ENCODE measurements at regions not wholly inside any gene's neighbourhood (a gene's known extent, or its start where the extent isn't known, plus 50 kb on each side); places are given as distances from the start of the nearest gene placed in this dataset.
A peak's percentile ranks its signal among the peaks of the same experiment; 100 is the strongest.
"Not testable (repeated sequence)": the region's sequence is repeated elsewhere in the genome, so short reads cannot be mapped to it uniquely, and the experiment has no call there.

DNA sequence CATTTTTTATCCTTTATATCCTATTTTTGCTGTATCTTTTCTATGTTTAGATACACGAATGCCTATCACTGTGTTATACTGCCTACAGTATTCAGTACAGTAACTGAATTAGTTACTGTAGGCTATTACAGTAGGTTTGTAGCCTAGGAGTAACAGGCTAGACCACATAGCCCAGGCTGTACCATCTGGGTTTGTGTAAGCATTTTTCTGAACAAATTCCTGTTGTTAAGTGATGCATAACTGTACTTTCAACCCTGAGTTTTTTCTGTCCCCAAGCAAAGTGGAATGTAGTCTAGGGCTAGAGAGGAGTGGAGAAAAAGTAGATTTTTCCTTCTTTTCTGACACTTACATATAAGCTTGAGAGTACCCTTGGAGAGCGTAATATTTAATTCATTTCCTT, 282.1 kb downstream of the HS3ST3B1 start:
- Histone ChIP-seq H3K4me1 (no peaks in the 10 kb centered on the region), H3K9me3 (no peaks in the 10 kb centered on the region), H3K4me3 (no peak overlapping the region), H3K27me3 (no peaks in the 10 kb centered on the region), H3K36me3 (no peaks in the 10 kb centered on the region), H3K27ac (no peak overlapping the region)
- no peak for DNase-seq (ENCODE audit: low spot score in 2 of 2)
- TF ChIP-seq, protein P1, sequence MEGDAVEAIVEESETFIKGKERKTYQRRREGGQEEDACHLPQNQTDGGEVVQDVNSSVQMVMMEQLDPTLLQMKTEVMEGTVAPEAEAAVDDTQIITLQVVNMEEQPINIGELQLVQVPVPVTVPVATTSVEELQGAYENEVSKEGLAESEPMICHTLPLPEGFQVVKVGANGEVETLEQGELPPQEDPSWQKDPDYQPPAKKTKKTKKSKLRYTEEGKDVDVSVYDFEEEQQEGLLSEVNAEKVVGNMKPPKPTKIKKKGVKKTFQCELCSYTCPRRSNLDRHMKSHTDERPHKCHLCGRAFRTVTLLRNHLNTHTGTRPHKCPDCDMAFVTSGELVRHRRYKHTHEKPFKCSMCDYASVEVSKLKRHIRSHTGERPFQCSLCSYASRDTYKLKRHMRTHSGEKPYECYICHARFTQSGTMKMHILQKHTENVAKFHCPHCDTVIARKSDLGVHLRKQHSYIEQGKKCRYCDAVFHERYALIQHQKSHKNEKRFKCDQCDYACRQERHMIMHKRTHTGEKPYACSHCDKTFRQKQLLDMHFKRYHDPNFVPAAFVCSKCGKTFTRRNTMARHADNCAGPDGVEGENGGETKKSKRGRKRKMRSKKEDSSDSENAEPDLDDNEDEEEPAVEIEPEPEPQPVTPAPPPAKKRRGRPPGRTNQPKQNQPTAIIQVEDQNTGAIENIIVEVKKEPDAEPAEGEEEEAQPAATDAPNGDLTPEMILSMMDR (IDR thresholded peaks at IDR 0.05): no peak
- intact Hi-C loops (cut with DNase I; ENCODE audit: low total_unique reads): no loop called here

DNA sequence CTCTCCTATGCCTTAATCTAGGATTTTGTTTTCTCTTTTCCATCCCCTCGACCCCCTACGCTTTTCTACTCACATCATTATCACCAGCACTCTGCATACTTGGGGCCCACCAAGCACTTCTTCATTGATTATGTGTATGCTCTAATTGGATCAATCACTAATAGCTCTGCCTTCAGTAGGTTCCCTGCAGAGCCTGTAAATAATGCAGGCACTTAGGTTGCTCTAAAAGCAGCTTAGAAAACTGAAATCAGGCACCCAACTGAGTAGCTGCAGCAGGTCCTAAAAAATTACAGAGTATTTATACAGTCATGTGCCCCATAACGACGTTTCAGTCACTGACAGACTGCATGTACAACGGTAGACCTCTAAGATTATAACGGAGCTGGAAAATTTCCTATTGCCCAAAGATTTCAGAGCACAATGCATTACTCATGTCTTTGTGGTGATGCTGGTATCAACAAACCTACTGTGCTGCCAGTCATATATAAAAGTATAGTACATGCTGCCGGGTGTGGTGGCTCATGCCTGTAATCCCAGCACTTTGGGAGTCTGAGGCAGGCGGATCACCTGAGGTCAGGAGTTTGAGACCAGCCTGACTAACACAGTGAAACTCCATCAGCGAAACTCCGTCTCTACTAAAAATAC, 280.4 kb downstream of the HS3ST3B1 start:
- no peak overlapping the region for H3K27ac ChIP-seq
- TF ChIP-seq POLR2A (IDR thresholded peaks at IDR 0.05) (no peak), POLR2AphosphoS5 (IDR thresholded peaks at IDR 0.05) (no peak)
- TF ChIP-seq, protein P1 (IDR thresholded peaks at IDR 0.05): no peak
- no peaks in the 10 kb centered on the region for H3K36me3 ChIP-seq
- H3K9me3 ChIP-seq: no peaks in the 10 kb centered on the region
- no peaks in the 10 kb centered on the region for H3K4me1 ChIP-seq
- no peak for DNase-seq (ENCODE audit: low spot score in 2 of 2)
- intact Hi-C loops (cut with DNase I; ENCODE audit: low total_unique reads): no loop called here
- no peaks in the 10 kb centered on the region for H3K27me3 ChIP-seq
- H3K4me3 ChIP-seq: no peak overlapping the region

DNA sequence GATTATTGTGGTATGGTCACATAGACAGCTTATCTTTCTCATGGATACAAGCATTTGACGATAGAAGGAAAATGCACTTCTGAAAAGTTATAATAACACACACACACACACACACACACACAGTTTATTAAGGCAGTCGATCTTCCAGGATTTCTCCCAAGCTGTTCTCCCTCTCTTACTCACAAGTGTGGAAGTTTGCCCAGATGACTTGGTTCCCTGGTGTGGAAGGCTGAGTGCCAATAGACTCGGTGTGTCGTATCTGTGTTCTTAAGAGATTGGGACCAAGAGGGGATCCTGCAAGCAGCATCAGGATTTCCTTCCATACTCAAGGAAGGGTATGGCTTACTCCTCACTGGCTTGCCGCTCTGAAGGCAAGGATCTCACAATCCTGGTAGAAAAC, 279.6 kb downstream of the HS3ST3B1 start:
- H3K36me3 ChIP-seq: no peaks in the 10 kb centered on the region
- TF ChIP-seq POLR2A (IDR thresholded peaks at IDR 0.05): no peak
- TF ChIP-seq, protein P1 (IDR thresholded peaks at IDR 0.05): no peak
- no peak for TF ChIP-seq POLR2AphosphoS5 (IDR thresholded peaks at IDR 0.05)
- H3K27ac ChIP-seq: no peak overlapping the region
- no peaks in the 10 kb centered on the region for H3K4me1 ChIP-seq
- intact Hi-C loops (cut with DNase I; ENCODE audit: low total_unique reads): no loop called here
- no peak overlapping the region for H3K4me3 ChIP-seq
- H3K9me3 ChIP-seq: no peaks in the 10 kb centered on the region
- no peak for DNase-seq (ENCODE audit: low spot score in 2 of 2)
- H3K27me3 ChIP-seq: no peaks in the 10 kb centered on the region

DNA sequence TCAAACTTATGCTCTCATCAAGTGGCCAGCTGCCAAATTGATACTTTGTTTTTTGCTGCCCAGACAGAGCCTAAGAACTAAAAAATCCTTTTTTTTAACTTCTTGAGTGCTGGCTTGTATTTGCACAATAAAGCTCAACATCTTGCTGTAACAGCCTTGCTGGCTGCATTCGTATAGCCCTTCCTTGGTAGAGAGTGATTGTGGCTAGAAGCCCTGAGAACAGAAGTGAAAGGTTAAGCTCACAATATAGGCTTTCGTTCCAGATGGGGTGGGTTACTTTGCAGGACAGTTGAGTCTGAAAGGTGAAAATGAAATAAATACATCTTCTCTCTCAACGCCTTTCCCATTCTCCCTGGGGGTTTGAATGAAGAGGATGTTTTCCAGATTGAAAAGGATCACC, 278.8 kb downstream of the HS3ST3B1 start:
- no peak overlapping the region for H3K4me3 ChIP-seq
- H3K27me3 ChIP-seq: no peaks in the 10 kb centered on the region
- no peak for DNase-seq (ENCODE audit: low spot score in 2 of 2)
- no peaks in the 10 kb centered on the region for H3K4me1 ChIP-seq
- H3K9me3 ChIP-seq: no peaks in the 10 kb centered on the region
- intact Hi-C loops (cut with DNase I; ENCODE audit: low total_unique reads): no loop called here
- no peaks in the 10 kb centered on the region for H3K36me3 ChIP-seq
- no peak for TF ChIP-seq POLR2AphosphoS5 (IDR thresholded peaks at IDR 0.05)
- no peak for TF ChIP-seq POLR2A (IDR thresholded peaks at IDR 0.05)
- TF ChIP-seq, protein P1 (IDR thresholded peaks at IDR 0.05): no peak
- H3K27ac ChIP-seq: no peak overlapping the region

DNA sequence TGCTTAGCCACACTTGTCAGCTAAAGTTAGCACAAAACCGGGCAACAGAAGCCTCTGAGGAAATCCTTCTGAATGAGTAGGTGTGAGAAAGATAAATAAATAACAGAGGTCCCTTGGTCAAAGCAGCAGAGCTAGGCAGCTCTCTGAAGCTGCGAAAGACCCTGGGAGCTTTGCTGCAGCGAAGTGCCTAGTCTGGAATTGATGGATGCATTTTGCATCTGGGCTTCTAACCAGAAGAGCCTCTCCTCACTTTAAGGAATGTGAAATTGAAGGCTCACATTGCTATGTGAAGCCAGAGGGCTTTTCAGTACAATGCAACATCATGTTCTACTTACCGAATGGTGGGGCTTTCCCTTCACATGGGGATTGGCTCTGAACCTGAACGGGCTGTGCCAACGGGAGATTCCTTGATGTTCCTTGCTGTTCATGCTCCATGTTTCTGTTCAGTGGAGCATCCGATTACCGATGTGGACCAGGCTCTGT, 274.6 kb downstream of the HS3ST3B1 start:
- H3K4me1 ChIP-seq: no peaks in the 10 kb centered on the region
- no peaks in the 10 kb centered on the region for H3K9me3 ChIP-seq
- H3K27ac ChIP-seq: no peak overlapping the region
- TF ChIP-seq POLR2A (IDR thresholded peaks at IDR 0.05): no peak
- peak in 1 of 2 donors; percentile 33 for DNase-seq (ENCODE audit: low spot score in 2 of 2)
- no peak overlapping the region for H3K4me3 ChIP-seq
- no peaks in the 10 kb centered on the region for H3K27me3 ChIP-seq
- intact Hi-C loops (cut with DNase I; ENCODE audit: low total_unique reads): no loop called here
- H3K36me3 ChIP-seq: no peaks in the 10 kb centered on the region

DNA sequence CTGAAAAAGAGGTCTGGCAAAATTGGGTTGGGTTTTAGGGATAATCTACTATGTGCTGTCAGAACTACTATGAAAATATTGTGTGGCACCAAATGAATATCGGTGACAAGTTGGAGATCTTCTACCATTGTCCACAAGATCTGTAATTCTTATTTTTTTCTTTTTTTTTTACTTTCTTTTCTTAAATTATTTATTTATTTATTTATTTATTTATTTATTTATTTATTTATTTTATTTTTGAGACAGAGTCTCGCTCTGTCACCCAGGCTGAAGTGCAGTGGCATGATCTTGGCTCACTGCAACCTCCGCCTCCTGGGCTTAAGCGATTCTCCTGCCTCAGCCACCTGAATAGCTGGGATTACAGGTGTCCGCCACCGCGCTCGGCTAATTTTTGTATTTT, 259.4 kb downstream of the HS3ST3B1 start:
- intact Hi-C loops (cut with DNase I; ENCODE audit: low total_unique reads): not testable (repeated sequence)

More for the DNA sequence above, 259.4 kb downstream of the HS3ST3B1 start:
- not testable (repeated sequence) for DNase-seq (ENCODE audit: low spot score in 2 of 2); H3K4me3 ChIP-seq; H3K27ac ChIP-seq; H3K36me3 ChIP-seq; H3K9me3 ChIP-seq; H3K4me1 ChIP-seq; H3K27me3 ChIP-seq

Measured in breast epithelium (tissue), 4 donors.